Colonic mucosa (tissue), 4 donors: ENCODE measurements at regions not wholly inside any gene's neighbourhood (a gene's known extent, or its start where the extent isn't known, plus 50 kb on each side); places are given as distances from the start of the nearest gene placed in this dataset.

ENCODE experiments used
- DNase-seq: peaks from one replicate; pipeline ENCODE4 v3.0.0-alpha.2; 2020
- H3K27ac ChIP-seq: fragments of 200-600 bp; one replicate; pipeline ENCODE4 v1.8.0; 2021
- H3K27me3 ChIP-seq: fragments of 200-600 bp; one replicate; pipeline ENCODE4 v1.8.0; 2021
- H3K36me3 ChIP-seq: fragments of 200-600 bp; one replicate; pipeline ENCODE4 v1.8.0; 2021
- H3K4me1 ChIP-seq: fragments of 200-600 bp; one replicate; pipeline ENCODE4 v1.8.0; 2021; ENCODE audit warnings: mild to moderate bottlenecking
- H3K4me3 ChIP-seq: fragments of 200-600 bp; one replicate; pipeline ENCODE4 v1.8.0; 2021
- H3K9ac ChIP-seq, 2 donors: one replicate each; pipeline ENCODE4 v1.7.0; 2013; ENCODE audit warnings: control low read depth in 2 of 2, low read depth in 2 of 2, low read length in 2 of 2
- H3K9me3 ChIP-seq: fragments of 200-600 bp; one replicate; pipeline ENCODE4 v1.8.0; 2021
- CTCF ChIP-seq: fragments of 200-600 bp; IDR thresholded peaks from one replicate; pipeline ENCODE4 v1.8.0; 2022; ENCODE audit warnings: antibody characterized with exemption, mild to moderate bottlenecking
- intact Hi-C: fragments of 100-400 bp; cut with DNase I; formaldehyde crosslinking; loops from one replicate; pipeline ENCODE4 v1.14.1; 2022
- donor health status: healthy.
- donor health status: DM: no; HTN: no; CAD: no.
- donor health status: DM: no; HTN: no; CAD: no.

GRCh38 chr6:8557014-8557748 is 121.8 kb upstream of the SLC35B3 start:
- no peaks in the 10 kb centered on the region for H3K4me1 ChIP-seq
- intact Hi-C loops = no loop called here
- H3K4me3 ChIP-seq = no peak overlapping the region
- H3K27me3 ChIP-seq = no peaks in the 10 kb centered on the region
- no peak for DNase-seq
- no peak for TF ChIP-seq CTCF
- no peaks in the 10 kb centered on the region for H3K36me3 ChIP-seq
- H3K9me3 ChIP-seq = no peaks in the 10 kb centered on the region
- no peak overlapping the region for H3K9ac ChIP-seq
- no peak overlapping the region for H3K27ac ChIP-seq

DNA sequence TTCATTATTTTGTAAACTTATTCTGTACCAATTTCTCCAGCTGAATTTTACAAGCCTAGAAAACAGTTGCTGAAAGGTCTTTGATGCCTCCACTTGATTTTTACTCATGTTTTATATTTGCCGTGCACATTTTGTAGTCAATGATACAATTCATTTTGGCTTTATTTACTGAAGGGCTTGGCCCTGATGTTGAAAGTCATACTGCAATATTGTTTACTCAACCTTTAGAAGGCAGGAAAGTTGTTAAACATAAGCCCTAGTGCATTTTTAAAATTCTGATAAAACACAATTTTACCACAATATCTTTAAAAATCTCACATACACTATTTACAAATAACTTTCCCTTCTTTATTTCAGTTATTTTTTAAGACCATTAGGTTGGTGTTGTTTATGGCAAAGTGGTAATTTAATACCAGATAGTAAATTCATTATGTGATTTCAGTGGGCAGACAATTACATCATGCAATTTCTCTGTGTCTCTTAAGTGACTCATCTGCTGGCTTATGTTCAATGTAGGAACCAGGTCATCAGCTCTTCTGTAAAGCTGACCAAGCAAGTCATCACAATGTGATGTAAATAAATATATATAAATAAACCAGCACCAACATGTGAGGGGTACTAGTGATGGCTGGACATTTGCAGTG is 121.1 kb upstream of the SLC35B3 start:
- H3K4me3 ChIP-seq = no peak overlapping the region
- H3K27me3 ChIP-seq = no peaks in the 10 kb centered on the region
- no peak overlapping the region for H3K9ac ChIP-seq
- H3K36me3 ChIP-seq = no peaks in the 10 kb centered on the region
- H3K27ac ChIP-seq = no peak overlapping the region
- H3K9me3 ChIP-seq = no peaks in the 10 kb centered on the region
- H3K4me1 ChIP-seq = no peaks in the 10 kb centered on the region
- intact Hi-C loops = no loop called here
- no peak for DNase-seq
- no peak for TF ChIP-seq CTCF

DNA sequence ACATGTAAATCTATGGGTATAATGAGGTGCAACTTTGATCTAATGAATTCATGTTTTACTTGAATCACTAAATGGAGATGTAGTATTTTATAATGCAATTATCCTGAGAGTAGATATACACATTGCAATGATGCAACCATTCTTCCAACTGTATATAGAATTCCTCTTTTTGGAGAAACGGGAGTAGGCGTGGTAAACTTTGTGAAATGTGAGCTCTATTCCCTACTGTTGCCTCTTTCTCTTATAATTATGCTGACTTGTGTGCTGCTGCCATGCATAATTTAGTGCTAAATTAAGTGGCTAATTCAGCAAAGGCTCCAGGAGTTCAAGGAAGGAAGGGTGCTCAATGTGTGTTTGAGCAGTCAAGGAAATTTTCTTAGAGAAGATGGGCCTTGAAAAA is 116.6 kb upstream of the SLC35B3 start:
- Histone ChIP-seq H3K9ac (no peak overlapping the region), H3K4me1 (no peaks in the 10 kb centered on the region), H3K36me3 (no peaks in the 10 kb centered on the region), H3K27ac (no peak overlapping the region), H3K4me3 (no peak overlapping the region), H3K9me3 (no peaks in the 10 kb centered on the region), H3K27me3 (no peaks in the 10 kb centered on the region)
- no peak for DNase-seq
- no peak for TF ChIP-seq CTCF
- intact Hi-C loops = no loop called here

DNA sequence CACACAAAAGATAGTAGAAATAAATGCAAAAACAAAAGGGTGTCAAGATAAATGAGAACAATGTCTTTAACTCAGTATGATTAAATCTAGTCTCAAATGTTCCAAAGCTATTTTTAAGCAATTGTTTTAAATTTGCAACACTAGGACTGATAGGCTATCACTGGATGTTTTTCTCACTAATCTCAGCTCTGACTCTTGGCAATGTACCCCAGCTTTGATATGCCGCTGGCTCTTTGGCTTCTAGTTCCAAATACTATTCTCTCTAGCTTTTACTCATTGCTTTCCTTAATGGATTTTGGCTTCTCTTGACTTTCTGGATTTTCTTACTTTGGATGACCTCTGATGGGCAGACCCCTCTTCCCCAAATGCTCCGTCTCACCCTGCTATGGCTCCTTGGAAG is 116.0 kb upstream of the SLC35B3 start:
- intact Hi-C loops = no loop called here
- no peaks in the 10 kb centered on the region for H3K4me1 ChIP-seq
- no peak overlapping the region for H3K27ac ChIP-seq
- H3K9ac ChIP-seq = no peak overlapping the region
- no peaks in the 10 kb centered on the region for H3K27me3 ChIP-seq
- no peak for TF ChIP-seq CTCF
- H3K36me3 ChIP-seq = no peaks in the 10 kb centered on the region
- no peaks in the 10 kb centered on the region for H3K9me3 ChIP-seq
- no peak overlapping the region for H3K4me3 ChIP-seq
- no peak for DNase-seq

- TF ChIP-seq CTCF = no peak
- Histone ChIP-seq H3K4me3 (no peak overlapping the region), H3K36me3 (no peaks in the 10 kb centered on the region), H3K4me1 (no peaks in the 10 kb centered on the region), H3K27me3 (no peaks in the 10 kb centered on the region), H3K27ac (no peak overlapping the region), H3K9me3 (no peaks in the 10 kb centered on the region), H3K9ac (no peak overlapping the region)
- intact Hi-C loops = no loop called here
- DNase-seq = no peak
These were observed 113.9 kb upstream of the SLC35B3 start for GRCh38 chr6:8549074-8549790.
